H1 (cell line): ENCODE measurements at regions not wholly inside any gene's neighbourhood (a gene's known extent, or its start where the extent isn't known, plus 50 kb on each side); places are given as distances from the start of the nearest gene placed in this dataset.

Experiments used
- BCL11A ChIP-seq, 2 experiments: IDR thresholded peaks; one replicate each; pipeline ENCODE4 v1.6.1; 2011; ENCODE audit warnings: low read depth in 2 of 2, low read length in 2 of 2, mild to moderate bottlenecking in 2 of 2
- CBX5 ChIP-seq: fragments of 300-800, 300-1000 bp; sonication (generic); IDR thresholded peaks from 2 replicates; pipeline ENCODE4 v1.7.1; 2016; ENCODE audit warnings: antibody characterized with exemption, low read length, low read depth
- GTF2F1 ChIP-seq: IDR thresholded peaks from 2 replicates; pipeline ENCODE4 v1.6.1; 2012; ENCODE audit warnings: low read depth, low read length, improper control_type of control experiment, borderline replicate concordance
- HDAC6 ChIP-seq: IDR thresholded peaks from one replicate; pipeline ENCODE4 v1.7.1; 2012; ENCODE audit warnings: low read depth, mild to moderate bottlenecking, inconsistent platforms, low read length, moderate library complexity
- MAFK ChIP-seq: IDR thresholded peaks from 2 replicates; pipeline ENCODE4 v1.6.1; 2012; ENCODE audit warnings: low read depth, mild to moderate bottlenecking, improper control_type of control experiment, low read length
- TBP ChIP-seq: IDR thresholded peaks from 2 replicates; pipeline ENCODE4 v1.6.1; 2011; ENCODE audit warnings: low read depth, low read length, improper control_type of control experiment
- ZNF274 ChIP-seq: IDR thresholded peaks from 2 replicates; pipeline ENCODE4 v1.7.0; 2012; ENCODE audit warnings: low read length, borderline replicate concordance; ENCODE audit errors: extremely low read depth

DNA sequence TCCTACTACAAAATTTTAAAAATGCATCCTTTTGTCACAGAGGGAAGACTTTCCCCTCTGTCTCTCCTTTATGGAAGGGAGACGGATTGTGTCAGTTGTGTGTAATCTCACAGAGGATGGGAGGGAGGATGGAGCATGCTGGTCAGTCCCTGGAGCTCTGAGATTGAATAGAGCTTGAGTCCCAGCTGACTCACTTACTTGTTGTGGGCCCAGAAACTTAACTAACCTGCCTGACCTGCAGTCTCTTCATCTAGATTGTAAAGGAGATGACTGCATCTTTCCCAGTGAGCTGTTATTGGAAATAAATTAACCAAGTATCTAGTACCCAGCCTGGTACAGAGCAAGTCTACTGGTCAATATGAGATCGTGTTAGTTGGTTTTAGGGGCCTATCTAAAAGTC is 77.9 kb upstream of the ADO start (continued):
- TF ChIP-seq BCL11A (IDR thresholded peaks at IDR 0.05; ENCODE audit: low read depth in 2 of 2, low read length in 2 of 2) (no peak), HDAC6 (no peak), CBX5 (no peak), GTF2F1 (no peak), TBP (no peak), MAFK (no peak), ZNF274 (no peak)
